Posterior cingulate gyrus (tissue), 11 donors: ENCODE measurements at regions not wholly inside any gene's neighbourhood (a gene's known extent, or its start where the extent isn't known, plus 50 kb on each side); places are given as distances from the start of the nearest gene placed in this dataset.
"Not testable (repeated sequence)": the region's sequence is repeated elsewhere in the genome, so short reads cannot be mapped to it uniquely, and the experiment has no call there.

Experiments
- DNase-seq, 10 donors: peaks; one replicate each; pipeline versions ENCODE4 v3.0.0 to v3.0.0-alpha.2; 2020 to 2021; ENCODE audit warnings: mixed read lengths in 3 of 10
- intact Hi-C: fragments of 100-400 bp; cut with DNase I; formaldehyde crosslinking; loops from one replicate; pipeline ENCODE4 v1.15.1; 2023

DNA sequence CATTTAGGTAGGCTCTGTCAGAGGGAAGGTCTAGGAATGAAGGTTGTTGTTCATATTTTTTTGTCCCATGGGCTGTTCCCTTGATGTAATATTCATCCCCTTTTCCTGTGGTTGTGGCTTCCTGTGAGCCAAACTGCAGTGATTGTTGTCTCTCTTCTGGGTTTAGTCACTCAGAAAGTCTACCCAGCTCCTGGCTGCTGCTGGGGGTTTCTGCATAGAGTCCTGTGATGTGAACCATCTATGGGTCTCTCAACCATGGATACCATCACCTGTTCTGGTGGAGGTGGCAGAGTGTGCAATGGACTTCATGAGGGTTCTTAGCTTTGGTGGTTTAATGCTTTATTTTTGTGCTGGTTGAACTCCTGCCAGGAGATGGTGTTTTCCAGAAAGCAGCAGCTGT is 122.8 kb downstream of the ZC4H2 start:
- intact Hi-C loops: no loop called here
- DNase-seq: no peak

DNA sequence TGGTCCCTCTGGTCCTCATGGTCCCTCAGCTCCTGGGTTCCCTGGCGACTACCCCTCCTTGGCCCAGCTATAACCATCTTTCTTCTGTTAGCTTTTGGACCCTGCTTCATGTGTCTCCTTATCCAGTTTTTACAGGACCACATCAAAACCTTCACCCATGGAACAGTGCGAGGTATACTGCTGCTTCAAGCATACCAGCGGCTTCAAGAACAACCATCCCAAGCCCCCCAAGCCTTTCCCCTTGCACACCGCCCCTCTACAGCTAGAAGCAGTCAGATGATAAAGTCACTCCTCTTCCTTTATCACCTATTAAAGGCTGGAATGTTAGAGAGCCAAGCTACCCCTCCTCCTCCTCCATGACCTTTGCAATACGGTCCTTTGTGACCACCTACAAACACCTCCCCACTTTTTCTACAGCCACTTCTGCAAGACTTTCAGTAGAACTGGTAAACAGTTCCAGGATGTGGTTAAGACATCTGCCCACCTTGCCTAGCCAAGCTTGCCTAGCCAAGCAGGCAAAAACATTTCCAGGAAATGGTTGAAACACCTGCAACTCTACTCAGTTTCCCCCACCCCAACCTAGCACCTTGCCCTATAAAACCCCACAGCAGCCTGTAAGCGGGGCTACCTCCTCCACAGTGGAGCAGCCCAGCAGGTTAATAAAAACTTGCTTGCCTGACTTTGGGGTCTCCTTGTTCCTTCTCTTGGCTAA is 125.7 kb downstream of the ZC4H2 start:
- DNase-seq: no peak
- intact Hi-C loops: no loop called here

DNA sequence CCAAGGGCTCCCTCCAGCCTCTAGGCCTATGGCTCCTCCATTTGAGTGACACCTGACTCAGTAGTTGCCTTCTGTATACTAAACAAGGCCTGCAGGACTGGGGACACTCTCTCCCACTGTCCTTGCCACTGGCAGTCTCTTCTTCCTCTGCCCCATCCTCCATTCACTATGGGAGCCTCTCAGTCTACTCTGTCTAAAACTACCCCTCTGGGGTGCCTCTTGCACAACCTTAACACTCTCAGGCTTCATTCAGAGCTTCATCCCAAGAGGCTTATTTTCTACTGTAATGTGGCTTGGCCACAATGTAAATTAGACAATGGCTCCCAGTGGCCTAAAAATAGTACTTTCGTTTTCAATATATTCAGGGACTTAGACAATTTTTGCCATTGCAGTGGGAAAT is 133.0 kb downstream of the ZC4H2 start:
- intact Hi-C loops: no loop called here
- DNase-seq: no peak

DNA sequence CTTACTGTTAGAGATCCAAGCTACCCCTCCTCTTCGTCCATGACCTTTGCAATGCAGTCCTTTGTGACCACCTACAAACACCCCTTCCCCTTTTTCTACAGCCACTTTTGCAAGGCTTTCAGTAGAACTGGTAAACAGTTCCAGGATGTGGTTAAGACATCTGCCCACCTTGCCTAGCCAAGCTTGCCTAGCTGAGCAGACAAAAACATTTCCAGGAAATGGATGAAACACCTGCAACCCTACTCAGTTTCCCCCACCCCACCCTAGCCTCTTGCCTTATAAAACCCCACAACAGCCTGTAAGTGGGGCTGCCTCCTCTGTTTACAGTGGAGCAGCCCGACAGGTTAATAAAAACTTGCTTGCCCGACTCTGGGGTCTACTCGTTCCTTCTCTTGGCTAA is 133.8 kb downstream of the ZC4H2 start:
- no peak for DNase-seq
- intact Hi-C loops: no loop called here

DNA sequence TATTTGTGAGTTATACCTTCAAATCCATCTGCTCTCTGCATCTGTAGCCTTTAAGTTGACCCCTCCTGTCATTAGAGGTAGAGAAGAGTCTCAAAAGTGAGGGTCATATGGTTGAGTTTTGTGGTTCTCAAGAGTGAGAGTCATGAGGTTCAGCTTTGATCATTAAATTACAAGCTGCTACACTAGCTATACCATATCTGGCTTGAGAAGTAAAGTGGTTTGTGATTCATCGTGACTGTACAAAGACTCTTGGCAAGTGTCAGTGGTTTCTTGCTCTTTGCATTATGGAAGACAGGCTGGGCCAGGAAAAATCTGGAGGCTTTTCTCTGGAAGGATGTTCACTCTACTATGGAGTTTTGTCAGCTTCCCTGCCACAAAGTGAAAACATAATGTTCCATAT is 170.6 kb downstream of the ZC4H2 start:
- DNase-seq: no peak
- intact Hi-C loops: no loop called here

DNA sequence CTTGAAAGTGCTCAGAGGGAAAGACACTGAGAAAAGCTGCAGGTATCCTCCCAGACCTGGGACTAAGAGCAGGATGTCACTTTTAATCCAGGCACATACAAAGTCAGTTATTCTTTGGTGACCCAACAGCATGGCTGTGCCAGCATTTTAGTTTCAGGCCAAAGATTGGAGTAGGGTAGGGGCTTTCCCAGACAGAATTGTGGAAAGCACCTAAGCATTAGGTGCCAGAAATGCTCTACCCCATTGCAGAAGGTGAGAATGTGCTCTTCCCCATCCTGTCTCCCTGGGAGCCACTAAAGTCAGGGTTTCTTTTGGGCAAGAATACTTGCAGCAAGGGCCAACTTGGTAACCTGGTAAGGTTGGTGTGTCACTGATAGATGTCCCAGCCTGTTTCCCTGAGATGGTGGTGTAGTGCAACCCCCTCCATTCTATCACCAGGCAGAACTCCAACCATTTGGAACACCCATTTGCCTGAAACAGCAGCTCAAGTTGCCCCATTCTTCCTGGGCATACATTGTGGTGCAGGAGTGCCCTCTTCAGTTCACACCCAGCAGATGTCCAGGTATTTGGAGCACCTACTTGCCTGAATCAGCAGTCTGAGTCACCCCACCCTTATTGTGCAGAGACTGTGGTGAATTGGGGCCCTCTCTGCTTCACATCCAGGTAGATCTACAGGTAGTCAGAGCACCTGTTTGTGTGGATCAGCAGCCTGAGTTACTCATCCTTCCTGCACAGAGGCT is 183.5 kb downstream of the ZC4H2 start:
- no peak for DNase-seq
- intact Hi-C loops: loop anchor here (10.0 kb wide), 1 partner anchor 58 kb away; no protein-coding TSS in a partner anchor

DNA sequence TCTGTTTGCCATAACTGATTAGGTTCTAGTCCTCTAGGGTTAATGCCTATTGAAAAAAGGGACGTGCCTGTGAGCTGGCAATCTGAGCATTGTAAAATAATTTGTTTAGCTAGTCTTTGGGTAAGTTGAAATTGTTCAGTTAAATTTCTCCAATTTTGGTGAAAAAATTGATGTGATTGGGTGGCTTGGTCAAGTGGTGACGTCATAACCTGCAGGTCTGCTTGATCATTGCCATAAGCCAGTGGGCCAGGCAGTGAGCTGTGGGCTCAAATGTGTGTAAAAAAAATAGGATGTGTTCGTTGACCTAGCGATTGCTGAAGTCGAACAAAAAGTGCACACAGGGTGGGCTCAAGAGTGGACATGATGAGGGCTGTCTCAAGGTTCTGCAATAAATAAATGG is 193.3 kb downstream of the ZC4H2 start:
- intact Hi-C loops: no loop called here
- no peak for DNase-seq

DNA sequence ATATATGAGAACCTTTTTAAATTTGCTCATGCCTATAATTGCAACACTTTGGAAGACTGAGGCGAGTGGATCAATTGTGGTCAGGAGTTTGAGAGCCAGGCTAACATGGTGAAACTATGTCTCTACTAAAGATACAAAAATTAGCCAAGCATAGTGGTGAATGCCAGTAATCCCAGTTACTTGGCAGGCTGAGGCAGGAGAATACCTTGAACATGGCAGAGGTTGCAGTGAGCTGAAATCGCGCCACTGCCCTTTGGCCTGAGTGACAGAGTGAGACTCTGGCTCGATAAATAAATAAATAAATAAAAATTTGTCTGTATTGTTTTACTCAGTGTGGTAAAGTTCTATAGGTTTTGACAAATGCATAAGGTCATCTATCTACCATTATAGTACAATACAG is 218.2 kb downstream of the ZC4H2 start:
- intact Hi-C loops: no loop called here
- no peak for DNase-seq

DNA sequence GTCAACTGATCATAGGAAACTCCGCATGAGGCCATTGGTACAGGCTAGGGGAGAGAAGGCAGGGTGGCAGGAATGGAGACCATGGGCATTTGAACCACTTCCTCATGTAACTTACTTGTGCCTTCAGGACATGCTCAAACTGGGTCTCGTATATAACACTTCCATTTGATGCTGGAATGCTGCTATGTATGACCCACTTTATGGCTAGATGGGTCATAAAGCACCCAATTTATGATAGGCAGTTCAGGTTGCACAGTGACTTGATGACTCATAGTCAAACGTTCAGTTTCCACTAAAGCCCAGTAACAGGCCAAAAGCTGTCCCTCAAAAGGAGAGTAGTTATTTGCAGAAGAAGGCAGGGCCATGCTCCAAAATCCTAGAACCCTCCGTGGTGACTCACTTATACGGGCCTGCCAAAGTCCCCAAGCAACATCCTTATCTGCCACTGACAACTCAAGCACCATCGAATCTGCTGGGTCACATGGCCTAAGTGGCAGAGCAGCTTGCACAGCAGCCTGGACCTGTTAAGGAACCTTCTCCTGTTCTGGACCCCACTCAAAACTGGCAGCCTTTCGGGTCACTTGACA is 236.4 kb downstream of the ZC4H2 start:
- DNase-seq: peak in 1 of 10 donors; percentile 44
- intact Hi-C loops: loop anchor here (10.0 kb wide), 1 partner anchor 55 kb away; no protein-coding TSS in a partner anchor

DNA sequence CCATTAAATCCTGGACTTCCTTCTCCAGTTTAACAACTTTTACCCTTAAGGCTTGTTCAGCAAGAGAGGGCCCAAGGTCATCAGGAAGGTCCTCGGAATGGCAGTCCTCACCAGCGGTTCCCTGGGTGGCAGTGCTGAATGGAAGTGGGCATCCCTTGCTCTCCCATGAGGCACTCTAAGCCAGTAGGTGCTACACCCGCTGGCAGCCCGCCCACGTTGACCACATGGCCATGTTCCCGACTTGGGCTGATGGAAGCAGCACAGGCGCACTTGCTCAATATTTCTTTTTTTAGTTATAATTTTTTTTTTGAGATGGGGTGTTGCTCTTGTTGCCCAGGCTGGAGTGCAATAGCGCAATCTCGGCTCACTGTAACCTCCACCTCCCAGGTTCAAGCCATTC is 277.9 kb downstream of the ZC4H2 start:
- intact Hi-C loops: no loop called here
- peak in 1 of 10 donors; percentile 70 for DNase-seq

DNA sequence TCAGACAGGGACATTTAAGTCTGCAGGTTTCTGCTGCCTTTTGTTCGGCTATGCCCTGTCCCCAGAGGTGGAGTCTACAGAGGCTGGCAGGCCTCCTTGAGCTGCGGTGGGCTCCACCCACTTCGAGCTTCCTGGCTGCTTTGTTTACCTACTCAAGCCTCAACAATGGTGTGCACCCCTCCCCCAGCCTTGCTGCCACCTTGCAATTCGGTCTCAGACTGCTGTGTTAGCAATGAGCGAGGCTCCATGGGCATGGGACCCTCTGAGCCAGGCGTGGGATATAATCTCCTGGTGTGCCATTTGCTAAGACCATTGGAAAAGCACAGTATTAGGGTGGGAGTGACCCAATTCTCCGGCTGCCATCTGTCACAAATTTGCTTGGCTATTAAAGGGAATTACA is 280.9 kb downstream of the ZC4H2 start:
- DNase-seq: peak in 1 of 10 donors; percentile 39
- intact Hi-C loops: not testable (repeated sequence)

DNA sequence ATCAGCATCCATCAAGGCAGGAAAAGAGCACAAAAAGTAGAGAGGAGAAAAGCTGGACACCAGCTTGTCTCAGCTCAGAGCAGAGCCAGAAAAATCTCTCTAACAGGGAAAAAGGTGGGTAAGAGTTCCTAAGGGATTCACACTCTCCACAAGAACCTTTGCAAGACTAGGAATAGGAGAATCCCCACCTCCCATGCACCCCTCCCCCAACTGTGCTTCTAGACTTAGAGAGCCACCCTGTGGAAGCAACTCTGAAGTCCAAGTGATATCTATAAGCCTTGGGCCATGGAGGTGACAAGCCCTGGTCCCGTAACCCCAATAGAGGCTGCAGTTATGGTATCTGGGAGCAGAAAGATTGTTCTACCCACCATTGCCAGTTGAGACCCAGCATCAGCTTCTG is 267.6 kb upstream of the MTMR8 start:
- DNase-seq: no peak
- intact Hi-C loops: no loop called here

DNA sequence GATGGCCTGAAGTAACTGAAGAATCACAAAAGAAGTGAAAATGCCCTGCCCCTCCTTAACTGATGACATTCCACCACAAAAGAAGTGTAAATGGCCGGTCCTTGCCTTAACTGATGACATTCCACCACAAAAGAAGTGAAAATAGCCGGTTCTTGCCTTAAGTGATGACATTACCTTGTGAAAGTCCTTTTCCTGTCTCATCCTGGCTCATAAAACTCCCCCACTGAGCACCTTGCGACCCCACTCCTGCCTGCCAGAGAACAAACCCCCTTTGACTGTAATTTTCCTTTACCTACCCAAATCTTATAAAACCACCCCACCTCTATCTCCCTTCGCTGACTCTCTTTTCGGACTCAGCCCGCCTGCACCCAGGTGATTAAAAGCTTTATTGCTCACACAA is 262.0 kb upstream of the MTMR8 start:
- intact Hi-C loops, DNase-seq: not testable (repeated sequence)

DNA sequence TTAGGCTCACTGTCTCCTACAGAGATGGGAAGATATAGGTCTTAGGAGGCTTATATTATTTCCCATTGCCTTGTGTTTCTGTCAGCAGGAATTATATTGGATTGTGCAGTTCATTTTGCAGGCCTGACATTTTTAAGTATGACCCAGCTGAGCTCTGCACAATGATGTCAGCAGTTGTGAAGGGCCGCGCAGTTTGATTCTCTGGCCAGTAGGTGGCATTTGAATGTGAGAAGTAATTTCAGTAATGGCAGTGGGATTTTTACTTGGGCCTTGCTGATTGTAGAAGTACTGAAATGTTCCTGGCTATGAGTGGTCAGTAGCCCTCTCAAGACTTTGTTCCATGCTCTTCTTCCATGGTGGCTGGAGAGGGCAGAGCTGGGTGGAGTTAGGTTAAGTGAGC is 247.2 kb upstream of the MTMR8 start:
- DNase-seq: no peak
- intact Hi-C loops: no loop called here
